EH (cell line): ENCODE measurements at regions not wholly inside any gene's neighbourhood (a gene's known extent, or its start where the extent isn't known, plus 50 kb on each side); places are given as distances from the start of the nearest gene placed in this dataset.
A peak's percentile ranks its signal among the peaks of the same experiment; 100 is the strongest.

Experiments
- DNase-seq: peaks from one replicate; pipeline ENCODE4 v3.0.0-alpha.2; 2015; ENCODE audit warnings: low read depth

DNA sequence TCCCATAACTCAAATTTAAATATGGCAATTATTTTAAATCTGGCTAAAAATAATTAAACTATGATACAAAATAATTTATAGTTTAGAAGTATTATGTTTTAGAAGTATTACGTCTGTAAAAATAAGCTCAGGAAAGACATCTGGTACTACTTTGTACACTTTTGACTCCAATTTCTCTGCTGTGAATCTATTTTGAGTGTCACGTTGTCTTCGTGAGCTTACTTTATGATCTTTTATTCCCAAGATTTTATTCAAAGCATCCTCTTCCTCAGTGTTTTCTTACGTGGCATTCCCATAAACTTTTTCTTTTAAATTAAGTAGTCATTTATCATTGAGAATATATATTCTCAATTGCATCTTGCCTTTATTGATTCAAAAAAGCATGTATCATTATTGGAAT, 223.3 kb upstream of the KCNJ16 start:
- no peak for DNase-seq

DNA sequence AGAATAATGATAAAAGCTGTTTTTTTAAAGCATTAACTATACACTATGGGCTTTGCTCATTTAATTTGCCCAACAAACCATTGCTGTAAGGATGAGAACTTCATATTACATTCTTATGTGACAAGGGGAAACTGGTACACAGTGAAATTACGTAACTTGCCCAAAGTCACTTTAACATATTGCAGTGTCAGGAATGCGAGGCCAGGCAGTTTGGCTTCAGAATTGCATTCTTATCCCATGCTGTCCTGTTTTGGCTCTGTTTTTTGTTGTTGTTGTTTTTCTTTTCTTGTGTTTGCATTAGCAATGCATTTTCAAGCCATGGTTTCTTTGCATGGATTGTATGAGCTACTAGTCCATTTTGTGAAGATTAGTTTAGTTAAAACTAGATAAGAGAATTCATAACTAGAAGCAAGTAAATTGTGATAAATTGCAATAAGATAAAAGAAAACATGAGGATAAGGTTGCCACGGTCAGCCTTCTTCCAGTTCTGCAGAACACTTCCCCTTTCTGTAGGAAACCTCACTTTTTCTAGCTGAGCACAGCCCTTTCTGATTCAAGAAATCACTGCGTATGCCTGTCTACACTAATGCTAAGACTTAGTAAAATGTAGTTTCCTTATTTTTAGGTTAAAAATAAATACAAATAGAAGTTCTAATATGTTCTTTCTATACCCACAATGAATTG, 221.3 kb upstream of the KCNJ16 start:
- peak; percentile 45 for DNase-seq

DNA sequence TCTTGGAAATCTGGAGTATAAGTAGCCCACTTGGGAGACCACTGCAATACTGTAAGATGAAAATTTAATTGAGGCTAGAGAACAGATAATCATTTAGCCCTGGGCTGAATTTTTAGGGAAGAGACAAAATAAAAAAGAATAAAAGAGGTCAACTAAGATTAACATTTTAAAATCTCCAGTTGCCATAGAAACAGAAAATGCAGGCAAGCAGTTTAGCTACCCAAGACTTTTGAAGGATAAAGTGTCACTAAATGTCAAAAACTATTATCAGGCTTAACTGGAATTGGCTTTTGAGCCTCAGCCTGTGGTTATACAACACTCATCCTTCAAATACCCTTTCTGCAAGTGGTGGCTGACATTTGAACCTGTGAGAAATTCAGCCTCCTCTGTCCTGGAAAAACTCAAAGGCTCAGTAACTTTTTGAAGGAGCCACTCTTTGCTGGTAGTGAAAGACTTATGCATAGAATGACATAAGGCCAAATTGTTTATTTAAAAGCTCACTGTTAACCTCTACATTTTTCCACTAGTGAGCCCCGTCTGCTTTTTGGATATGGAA, 220.7 kb upstream of the KCNJ16 start:
- DNase-seq: peak; percentile 22

DNA sequence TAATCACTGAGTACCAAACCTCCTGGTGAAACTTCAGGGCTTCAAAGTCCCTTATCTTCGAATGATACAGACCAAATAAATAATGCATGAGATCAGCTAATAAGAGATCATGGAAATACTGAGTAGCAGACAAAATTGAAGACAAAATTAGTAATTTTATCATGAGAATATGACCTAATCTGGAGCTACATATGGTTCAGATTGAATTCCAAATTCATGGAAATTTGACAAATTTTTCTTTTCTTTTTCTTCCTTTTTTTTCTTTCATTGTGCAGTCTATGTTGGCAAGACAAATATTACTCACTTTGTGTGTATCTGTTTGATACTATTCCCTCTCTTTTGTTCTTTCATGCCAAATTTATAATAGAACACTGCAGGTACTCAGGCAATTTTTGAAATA, 218.1 kb upstream of the KCNJ16 start:
- no peak for DNase-seq

DNA sequence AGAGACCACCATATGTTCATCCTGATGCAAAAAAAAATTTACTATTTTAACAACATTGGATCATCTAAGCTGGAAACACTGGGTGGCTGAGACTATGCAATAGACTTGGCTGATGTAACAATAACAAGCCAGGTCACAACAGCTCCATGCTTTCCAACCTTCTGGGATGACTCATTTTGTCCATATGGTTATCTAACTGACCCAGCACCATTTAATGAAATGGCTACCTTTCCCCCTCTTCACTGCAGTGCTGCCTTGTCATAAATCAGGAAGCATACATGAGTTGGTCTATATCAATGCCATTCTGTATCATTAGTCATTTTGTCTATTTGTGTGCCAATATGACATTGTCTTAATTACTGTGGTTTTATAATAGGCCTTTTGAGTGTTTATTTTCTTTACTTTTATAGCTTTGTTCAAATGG, 217.6 kb upstream of the KCNJ16 start:
- DNase-seq: peak; percentile 95

DNA sequence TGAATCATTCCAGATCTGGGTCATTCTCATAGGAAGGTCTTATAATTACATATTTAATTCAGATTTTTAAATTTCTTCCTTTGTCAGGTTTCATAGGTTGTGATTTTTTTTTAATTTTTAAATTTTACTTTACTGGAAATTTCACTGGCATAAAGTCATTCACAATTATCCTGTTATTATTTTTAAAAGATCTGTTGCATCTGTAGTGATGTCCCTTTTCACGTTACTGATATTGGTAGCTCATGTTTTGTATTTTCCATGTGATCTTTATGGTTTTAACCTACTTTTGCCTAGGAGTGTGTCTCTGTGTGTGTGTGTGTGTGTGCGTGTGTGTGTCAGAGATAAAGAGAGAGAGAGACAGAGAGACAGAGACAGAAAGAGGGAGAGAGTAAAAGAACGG, 216.6 kb upstream of the KCNJ16 start:
- no peak for DNase-seq

DNA sequence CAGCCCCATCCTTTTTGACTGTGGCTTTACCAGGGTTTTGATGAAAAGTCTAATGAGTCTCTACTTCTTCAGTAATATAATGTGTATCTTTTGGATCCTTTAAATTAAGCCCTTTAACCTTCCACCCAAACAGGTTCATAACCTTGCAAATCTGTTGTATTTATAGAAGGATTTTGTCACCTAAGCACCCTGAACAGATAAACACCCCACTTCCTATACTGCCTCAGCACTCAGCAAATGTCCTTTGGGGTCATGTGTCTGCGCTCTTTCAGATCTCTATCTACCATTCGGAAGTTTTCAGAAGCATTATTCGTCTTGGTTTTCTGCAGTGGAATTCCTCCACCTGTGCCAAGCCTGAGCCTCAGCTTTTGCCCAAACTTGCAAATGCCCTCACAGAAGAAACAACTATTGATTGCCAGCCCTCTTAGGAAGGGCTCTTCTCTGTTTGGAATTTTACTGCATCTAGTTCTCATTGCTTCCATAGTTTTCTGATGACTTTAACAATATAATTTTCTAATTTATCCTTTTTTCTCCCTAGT, 214.8 kb upstream of the KCNJ16 start:
- no peak for DNase-seq

DNA sequence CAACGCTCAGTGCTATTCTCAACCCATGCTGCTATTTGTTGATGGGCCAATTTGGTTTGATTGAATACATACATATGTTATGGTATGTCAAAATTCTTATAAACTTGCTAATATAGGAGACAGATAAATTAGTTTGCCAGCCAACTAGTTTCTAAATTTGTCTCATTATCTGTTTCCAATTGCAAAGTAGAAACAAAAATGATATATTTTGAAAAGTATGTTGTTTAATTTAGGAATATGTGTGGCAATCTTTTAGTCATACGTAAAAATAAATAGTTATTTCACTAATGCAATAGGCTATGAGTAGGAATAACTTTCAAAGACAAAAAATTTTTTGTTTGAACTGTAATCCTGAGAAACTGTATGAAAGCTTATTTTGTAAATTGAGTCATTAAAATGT, 210.6 kb upstream of the KCNJ16 start:
- peak; percentile 20 for DNase-seq

DNA sequence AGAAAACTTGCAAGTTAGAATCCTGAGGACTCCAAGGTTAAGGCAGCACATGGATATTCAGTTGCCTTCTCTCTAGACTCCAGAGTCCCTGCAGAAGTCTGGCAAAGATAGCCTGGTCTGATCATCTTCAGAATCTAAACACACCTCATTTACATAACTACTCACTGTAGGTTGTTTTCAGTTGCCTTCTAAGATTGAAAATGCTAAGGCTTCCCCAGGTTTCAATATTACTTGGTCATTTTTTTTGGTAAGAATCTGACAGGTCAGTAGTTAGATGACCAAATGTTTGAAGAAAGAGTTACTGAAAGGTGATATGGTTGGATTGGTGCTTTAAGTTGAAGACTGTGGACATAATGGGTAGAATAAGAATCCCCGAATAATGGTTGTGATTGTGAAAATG, 205.4 kb upstream of the KCNJ16 start:
- DNase-seq: no peak

DNA sequence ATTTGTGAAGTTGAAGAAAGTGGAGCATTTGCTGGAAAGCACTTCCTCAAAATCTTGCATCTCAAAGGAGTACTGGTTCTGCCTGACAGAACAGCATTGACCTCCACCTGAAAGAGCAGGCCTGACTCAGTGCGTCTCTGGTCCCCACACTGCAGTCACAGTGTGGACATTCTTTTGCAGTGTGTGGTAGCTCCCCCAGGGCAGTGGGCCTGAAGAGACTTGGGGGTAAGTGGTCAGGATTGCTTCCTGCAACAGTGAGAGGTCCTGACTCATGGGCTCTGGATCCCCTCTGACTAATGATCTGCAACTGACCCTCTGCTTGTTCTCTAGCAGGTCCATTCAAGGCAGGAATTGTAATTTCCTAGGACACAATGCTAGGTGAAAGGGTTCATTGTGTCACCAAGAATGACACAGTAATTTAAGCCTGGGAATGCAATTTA, 204.9 kb upstream of the KCNJ16 start:
- DNase-seq: peak; percentile 91

DNA sequence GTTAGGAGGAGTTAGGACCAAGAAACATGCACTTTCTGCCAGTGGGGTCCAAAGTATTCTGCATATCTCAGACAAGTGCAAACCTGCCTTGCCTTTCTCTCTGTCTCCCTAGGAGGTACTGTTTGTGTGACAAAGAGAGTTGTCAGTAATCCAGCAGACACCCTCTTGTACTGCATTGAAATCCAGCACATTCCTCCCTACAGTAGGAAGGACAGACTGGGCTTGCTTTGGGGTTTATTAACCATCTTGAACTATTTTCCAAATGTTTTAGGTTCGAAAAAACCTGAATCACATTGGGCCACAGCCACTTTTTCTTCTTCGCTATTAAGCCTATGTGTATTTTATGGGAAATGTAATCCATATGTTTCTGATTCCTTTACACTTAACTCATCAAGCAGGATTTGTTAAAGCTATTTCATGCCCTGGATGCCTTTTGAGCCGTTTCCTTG, 204.2 kb upstream of the KCNJ16 start:
- peak; percentile 89 for DNase-seq

DNA sequence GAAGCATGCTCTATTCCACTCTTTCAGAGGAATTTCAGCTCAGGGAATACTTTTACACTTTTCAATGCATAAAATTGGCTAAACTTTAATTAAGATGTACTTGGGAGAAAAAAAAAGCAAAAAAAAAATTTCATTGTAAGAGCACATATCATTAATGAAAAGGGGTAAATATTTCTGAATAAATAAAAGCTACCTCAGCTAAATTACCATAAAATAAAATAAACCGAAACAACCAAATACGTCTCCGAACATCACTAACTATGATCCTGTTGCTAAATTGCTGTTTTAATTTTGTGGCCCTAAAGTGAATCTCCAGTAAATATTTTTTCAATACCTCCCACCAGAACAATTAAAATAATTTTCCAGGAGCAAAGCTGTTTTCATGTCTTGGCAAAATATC, 203.7 kb upstream of the KCNJ16 start:
- no peak for DNase-seq

DNA sequence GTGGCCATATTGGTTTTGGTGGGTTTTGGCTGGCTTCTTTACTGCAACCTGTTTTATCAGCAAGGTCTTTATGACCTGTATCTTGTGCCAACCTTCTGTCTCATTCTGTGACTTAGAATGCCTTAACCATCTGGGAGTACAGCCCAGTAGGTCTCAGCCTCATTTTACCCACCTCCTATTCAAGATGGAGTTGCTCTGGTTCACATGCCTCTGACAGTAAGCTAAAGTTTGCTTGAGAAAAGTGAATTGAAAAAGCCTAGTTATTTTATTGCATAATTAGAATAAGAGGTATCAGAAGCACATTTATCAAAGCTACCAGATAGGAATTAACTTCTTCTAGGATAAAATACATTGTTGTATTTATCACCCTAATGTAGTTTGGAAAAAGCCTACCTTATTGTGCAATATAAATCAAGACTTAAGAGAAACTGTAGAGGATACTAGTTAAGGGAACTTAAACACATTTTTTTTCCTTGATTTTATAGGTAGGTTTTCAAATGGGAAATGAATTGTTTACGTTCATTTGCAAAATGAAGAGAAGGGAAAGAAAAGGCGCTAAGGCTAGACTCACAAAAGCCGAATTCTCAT, 202.3 kb upstream of the KCNJ16 start:
- no peak for DNase-seq

DNA sequence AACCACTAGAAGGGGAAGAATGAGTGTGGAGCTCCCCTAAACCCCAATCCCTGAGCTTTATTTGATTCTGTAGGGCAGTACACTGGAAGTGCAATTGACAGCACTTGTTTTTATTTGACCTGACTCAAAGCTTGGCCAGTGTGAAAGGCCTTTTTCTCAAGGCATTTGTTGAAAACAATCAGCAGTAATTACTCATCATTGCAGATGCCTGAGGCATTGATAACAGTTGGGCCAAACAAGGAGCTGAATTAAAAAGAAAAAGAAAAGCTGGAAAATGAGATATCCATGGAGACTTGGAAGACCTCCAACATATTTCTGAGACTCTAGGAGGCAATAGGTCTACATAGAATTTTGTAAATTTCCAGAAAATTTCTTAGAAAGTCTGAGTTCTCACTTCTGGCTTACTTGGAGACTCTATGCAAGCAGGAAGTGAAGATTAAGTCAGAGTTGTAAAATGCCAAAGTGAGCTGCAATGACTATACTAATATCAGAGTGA, 200.8 kb upstream of the KCNJ16 start:
- DNase-seq: peak; percentile 95

DNA sequence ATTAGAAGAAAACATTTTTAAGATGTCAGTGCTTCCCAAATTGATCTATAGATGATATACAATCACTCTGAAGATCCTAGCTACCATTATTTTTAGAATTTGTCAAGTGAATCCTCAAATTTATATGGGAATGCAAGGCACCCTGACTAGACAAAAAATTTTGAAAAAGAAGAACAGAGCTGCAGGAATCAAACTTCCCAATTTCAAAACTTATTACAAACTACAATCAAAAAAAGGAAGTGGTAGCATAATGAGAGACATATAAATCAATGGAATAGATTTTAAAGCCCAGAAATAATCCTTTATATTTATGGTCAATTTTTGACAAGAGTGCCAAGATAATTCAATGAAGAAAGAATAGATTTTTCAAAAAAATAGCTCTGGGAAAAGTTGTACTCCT, 198.3 kb upstream of the KCNJ16 start:
- no peak for DNase-seq

DNA sequence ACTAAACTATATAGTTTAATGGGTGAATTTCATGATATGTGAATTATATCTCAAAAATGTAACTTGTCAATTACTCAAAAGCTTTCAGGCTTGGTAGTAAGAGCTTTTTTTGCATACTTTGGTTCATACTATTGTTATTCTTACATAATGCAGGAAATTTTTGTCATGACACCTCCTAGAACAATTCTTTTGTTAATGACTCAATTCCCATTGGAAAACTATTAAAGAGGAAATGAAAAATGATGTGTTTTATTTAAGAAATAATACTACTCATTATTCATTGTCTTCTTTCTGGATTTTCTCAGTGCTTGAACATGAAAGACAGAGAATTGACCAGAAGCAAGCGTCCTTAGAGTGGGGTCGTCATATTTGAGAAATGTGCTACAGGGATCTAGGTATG, 196.4 kb upstream of the KCNJ16 start:
- peak; percentile 44 for DNase-seq

DNA sequence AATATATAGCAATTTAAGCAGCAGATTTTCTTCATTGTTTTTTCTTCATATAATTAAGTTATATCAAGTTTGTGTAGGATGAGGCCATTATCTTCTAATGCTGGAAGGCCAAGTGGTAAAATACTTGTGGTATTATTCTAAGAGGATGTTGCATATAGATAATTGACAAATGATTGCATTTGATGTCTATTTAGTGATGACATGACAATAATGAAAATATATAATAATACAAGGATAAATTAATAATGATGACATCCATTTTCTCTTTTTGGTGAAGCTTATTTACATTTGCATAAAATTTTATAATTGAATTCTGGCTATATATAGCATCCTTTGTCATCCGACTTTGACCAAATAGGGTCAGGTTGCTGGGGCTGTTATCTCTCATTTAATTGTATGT, 195.4 kb upstream of the KCNJ16 start:
- no peak for DNase-seq

DNA sequence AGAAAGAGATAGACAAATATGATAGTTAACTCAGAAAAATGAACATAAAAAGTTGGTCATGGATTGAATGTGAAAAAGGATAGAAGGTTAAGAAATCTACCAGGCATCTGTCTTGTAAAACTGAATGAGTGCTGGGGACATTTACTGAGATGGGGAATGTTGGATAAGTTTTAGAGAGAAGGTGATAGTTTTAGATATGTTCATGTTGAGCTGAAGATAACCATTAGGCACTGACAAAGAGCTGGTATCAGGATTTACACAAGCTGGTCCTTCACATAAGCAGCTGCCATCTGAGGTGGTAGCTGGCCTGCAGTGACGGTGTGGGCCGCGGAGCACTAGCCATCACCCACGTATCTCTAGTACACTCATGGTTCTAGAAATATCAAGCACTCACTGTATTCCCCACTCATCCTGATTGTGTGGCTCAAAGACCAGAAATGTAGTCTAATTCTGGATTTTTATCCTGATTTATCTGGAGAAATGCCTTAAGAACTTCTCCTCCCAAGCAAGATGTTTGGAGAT, 194.4 kb upstream of the KCNJ16 start:
- no peak for DNase-seq

DNA sequence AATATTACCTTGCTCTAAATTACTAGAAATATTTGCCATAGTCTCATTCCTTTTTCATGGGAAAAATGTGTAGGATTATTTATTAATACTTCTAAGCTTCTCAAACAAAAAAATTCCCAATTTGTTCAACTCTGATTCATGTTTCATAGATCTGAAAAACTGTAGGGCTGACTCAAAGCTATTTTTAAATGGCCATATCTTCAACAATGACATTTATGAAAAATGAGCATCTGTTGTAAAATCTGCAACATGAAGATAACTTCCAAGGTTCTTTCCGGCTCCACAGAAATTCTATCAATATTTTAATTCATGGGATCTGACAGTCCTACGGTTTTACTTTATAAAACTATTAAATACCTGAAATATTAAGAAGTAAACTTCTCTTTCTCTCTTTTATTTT, 192.7 kb upstream of the KCNJ16 start:
- DNase-seq: no peak

DNA sequence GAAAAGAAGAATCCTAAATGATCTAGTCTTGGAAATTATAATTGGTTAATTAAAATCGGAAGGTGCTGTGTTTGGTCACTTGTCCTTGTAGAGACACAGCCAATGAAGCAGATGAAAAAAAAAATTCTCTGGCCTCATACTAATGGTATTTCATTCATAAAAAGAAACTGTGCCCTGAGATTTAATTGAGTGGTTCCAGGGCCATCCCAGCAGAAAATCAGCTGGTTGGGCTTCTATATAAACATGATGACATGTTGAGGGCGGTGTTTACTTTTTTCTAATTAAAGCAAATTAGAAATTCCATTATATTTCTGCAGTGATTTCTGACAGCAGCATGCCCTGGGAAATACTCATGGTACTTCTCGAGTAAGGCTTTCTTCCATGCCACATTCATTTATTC, 191.9 kb upstream of the KCNJ16 start:
- DNase-seq: peak; percentile 39

DNA sequence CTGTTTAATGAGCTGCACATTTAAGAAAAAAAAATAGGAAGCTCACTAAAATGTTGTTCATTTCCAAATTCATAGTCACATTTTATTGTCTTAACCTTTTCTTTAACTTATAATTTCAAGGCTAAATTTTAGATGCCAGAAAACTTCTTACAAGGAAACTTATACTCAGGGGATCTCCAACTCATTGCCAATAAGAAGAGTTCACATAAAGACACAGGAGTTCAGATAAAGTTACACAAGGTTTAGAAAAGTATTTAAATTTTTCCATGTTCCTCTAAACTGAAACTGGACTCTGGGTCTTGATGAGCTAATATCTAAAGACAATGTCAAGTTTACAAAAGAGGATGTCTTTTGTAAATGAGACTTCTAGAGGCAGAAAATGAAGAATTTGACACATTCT, 190.7 kb upstream of the KCNJ16 start:
- DNase-seq: no peak

DNA sequence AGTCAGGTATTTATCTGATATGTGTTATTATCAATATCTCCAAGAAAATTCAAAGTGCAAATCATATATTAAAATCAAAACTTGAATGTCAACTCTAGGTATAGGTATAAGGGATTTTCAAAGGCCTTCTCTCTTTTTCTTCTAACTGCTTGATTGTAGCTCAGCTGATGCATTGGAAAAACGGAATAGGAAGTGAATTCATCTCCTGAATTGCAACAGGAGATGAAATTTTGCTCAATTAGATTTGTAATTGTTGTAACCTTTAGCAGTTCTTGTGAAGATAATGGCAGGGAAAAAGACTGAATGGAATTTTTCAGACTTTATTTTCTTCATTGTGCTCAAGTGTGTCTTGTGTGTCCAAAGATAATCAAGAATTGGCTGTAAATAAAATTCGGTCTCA, 190.2 kb upstream of the KCNJ16 start:
- DNase-seq: no peak

DNA sequence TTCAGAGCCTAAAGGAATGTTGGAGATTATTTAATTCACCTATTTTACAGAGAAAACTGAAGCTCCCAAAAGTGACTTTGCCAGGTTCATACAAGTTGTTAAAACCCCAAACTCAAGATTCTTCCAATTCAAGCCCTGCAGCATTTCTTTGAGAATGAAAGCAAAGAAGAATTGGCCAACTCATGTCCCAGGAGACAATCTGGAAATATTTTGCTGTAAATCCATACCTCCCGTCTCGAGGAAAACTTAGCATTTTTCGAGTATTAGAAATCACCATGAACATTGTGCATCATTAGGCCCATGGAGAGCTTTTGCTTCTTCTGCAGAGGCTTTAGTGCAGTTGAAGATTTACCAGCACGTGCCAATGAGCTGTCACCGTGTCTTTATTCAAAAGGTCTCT, 176.4 kb upstream of the KCNJ16 start:
- DNase-seq: no peak
